Kidney epithelial cell (primary cell): ENCODE measurements at regions not wholly inside any gene's neighbourhood (a gene's known extent, or its start where the extent isn't known, plus 50 kb on each side); places are given as distances from the start of the nearest gene placed in this dataset.

ENCODE experiments used
- DNase-seq: peaks from one replicate; pipeline ENCODE4 v3.0.0-alpha.2; 2010; ENCODE audit warnings: low read depth
- H3K27me3 ChIP-seq: 2 replicates; pipeline ENCODE4 v1.6.0; 2011; ENCODE audit warnings: low read length; ENCODE audit not compliant: control insufficient read depth, insufficient read depth
- H3K36me3 ChIP-seq: 2 replicates; pipeline ENCODE4 v1.5.1; 2011; ENCODE audit warnings: low read length; ENCODE audit not compliant: control insufficient read depth, insufficient read depth
- H3K4me3 ChIP-seq: 2 replicates; pipeline ENCODE4 v1.5.1; 2011; ENCODE audit warnings: low read depth, mild to moderate bottlenecking, control low read depth, low read length
- TF ChIP-seq, protein P1 (sequence below): IDR thresholded peaks from 2 replicates; pipeline ENCODE4 v1.5.1; 2011; ENCODE audit warnings: mild to moderate bottlenecking, moderate library complexity, low read length, control low read depth, inconsistent platforms; ENCODE audit not compliant: insufficient read depth, poor library complexity, severe bottlenecking

DNA sequence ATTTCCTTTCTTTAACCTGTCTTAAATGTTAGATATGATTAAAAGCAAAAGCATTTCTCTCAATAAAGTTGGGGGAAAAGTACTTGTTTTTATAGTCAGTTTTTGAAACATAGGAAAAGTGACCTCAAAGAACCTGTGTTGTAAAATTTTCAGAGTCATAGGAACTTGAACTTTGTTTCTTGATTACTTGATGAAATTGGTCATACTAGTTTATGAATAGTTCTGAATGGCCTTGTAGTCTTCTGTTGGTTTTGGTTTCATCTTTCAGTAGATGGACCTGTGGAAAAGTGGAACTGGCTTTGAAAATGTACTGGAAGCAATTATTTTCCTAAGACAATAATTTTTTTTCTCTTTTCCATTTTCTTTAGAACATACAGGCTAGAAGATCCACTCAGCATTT is 222.2 kb upstream of the NUDT6 start:
- TF ChIP-seq, protein P1, sequence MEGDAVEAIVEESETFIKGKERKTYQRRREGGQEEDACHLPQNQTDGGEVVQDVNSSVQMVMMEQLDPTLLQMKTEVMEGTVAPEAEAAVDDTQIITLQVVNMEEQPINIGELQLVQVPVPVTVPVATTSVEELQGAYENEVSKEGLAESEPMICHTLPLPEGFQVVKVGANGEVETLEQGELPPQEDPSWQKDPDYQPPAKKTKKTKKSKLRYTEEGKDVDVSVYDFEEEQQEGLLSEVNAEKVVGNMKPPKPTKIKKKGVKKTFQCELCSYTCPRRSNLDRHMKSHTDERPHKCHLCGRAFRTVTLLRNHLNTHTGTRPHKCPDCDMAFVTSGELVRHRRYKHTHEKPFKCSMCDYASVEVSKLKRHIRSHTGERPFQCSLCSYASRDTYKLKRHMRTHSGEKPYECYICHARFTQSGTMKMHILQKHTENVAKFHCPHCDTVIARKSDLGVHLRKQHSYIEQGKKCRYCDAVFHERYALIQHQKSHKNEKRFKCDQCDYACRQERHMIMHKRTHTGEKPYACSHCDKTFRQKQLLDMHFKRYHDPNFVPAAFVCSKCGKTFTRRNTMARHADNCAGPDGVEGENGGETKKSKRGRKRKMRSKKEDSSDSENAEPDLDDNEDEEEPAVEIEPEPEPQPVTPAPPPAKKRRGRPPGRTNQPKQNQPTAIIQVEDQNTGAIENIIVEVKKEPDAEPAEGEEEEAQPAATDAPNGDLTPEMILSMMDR, result no peak
- DNase-seq, result no peak
- Histone ChIP-seq H3K36me3 (no peaks in the 10 kb centered on the region), H3K27me3 (no peaks in the 10 kb centered on the region), H3K4me3 (no peak overlapping the region)

DNA sequence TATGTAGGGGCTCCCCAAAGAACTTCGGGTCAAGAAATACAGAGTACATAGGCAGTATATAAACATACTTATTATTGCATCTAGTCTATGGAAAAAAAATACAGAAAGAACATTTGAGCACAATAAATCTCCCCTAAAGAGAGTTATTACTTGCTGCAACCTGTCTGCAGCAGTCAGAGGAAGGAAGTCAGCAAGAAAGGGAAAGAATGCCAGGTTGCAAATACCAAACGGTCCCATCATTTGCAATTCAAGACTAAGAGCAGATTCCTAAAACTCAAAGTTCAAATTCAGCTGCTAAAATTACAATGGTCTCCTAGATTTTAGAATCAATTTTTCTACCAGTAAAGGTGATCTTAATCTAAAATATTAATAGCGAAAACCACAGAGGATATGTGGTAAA is 236.2 kb upstream of the NUDT6 start:
- Histone ChIP-seq H3K36me3 (no peaks in the 10 kb centered on the region), H3K27me3 (no peaks in the 10 kb centered on the region), H3K4me3 (no peak overlapping the region)
- TF ChIP-seq, protein P1, result no peak
- DNase-seq, result no peak

DNA sequence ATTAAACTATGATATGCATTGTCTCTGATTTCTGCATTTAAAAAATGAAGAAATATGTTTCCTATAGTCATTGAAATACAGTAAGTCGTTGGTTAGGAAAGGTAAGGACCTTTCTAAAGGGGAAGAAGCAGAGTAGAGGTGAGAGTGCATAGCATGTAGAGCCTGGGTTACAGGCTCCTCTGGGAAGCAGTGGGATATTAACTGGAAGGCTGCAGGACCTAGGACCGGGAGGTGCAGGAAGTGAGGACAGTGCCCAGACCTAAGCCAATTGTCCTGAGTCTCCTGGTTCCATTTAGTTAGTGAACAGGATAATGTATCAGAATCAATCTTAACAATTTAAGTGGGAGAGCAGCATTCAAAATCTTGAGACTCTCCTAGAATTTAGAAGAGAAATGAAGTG is 237.1 kb upstream of the NUDT6 start:
- Histone ChIP-seq H3K4me3 (no peak overlapping the region), H3K36me3 (no peaks in the 10 kb centered on the region), H3K27me3 (no peaks in the 10 kb centered on the region)
- TF ChIP-seq, protein P1, result no peak
- DNase-seq, result no peak

DNA sequence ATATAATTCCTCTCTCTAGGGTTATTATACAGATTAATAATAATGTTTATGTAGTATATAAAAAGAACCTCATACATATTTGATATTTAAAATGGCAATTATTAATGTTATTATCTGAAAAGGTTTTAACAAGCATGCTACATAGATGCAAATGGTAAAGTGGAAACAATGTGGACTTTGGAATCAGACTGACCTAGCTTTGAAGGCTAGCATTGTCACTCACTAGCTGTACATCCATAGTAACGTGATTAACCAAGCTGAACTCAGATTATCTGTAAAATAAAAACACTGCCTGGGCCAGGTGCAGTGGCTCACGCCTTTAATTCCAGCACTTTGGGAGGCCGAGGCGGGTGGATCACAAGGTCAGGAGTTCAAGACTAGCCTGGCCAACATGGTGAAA is 233.7 kb upstream of the SPRY1 start:
- DNase-seq, result no peak
- Histone ChIP-seq H3K4me3 (no peak overlapping the region), H3K36me3 (no peaks in the 10 kb centered on the region), H3K27me3 (no peaks in the 10 kb centered on the region)
- TF ChIP-seq, protein P1, result no peak

DNA sequence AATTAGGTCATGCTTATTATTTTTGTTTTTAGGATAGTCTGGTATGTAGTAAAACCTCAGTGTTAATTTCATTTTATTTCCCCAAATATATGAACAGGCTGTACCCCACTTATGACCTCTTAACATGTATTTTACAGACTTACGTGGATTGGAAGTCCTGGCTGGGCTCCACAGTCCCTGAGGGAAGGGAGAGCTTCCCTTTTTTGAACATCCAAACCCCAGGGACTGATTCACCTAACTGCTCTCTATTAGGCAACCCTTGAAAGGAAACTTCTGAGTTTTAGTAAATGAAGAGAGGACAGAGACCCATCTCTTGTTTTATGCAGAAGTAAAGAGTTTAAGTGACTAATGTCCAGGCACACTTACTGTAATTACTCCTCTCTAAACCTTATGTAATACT is 233.1 kb upstream of the SPRY1 start:
- Histone ChIP-seq H3K27me3 (no peaks in the 10 kb centered on the region), H3K4me3 (no peak overlapping the region), H3K36me3 (no peaks in the 10 kb centered on the region)
- TF ChIP-seq, protein P1, result no peak
- no peak for DNase-seq

DNA sequence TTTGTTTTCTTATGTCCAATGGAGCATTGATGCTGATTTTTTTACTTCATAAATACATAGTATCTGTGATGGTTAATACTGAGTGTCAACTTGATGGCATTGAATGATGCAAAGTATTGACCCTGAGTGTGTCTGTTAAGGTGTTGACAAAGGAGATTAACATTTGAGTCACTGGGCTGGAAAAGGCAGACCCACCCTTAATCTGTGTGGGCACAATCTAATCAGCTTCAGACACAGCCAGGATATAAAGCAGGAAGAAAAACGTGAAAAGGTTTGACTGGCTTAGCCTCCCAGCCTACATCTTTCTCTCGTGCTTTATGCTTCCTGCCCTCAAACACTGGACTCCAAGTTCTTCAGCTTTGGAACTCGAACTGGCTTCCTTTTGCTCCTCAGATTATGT is 230.6 kb upstream of the SPRY1 start:
- Histone ChIP-seq H3K4me3 (no peak overlapping the region), H3K36me3 (no peaks in the 10 kb centered on the region), H3K27me3 (no peaks in the 10 kb centered on the region)
- TF ChIP-seq, protein P1, result no peak
- DNase-seq, result no peak
